GM12873 (cell line): ENCODE measurements at regions not wholly inside any gene's neighbourhood (a gene's known extent, or its start where the extent isn't known, plus 50 kb on each side); places are given as distances from the start of the nearest gene placed in this dataset.

Experiments used
- CTCF ChIP-seq: IDR thresholded peaks from 2 replicates; pipeline ENCODE4 v1.5.1; 2012; ENCODE audit warnings: low read depth, mild to moderate bottlenecking, moderate library complexity, low read length, control low read depth; ENCODE audit not compliant: insufficient read depth; ENCODE audit errors: missing control alignments

- no peak for TF ChIP-seq CTCF
Observed at GRCh38 chr21:36555199-36555800, 75.4 kb upstream of the CLDN14 start.

- no peak for TF ChIP-seq CTCF
Observed at GRCh38 chr21:36557316-36557715, 77.4 kb upstream of the CLDN14 start.

- TF ChIP-seq CTCF = no peak
Observed at GRCh38 chr21:36560933-36561575, 81.1 kb upstream of the CLDN14 start.

- no peak for TF ChIP-seq CTCF
Observed at GRCh38 chr21:36563341-36563926, 83.5 kb upstream of the CLDN14 start.

- TF ChIP-seq CTCF = no peak
Observed at GRCh38 chr21:36564647-36565046, 84.7 kb upstream of the CLDN14 start.

- TF ChIP-seq CTCF = no peak
Observed at GRCh38 chr21:36565540-36565939, 85.6 kb upstream of the CLDN14 start.

GRCh38 chr21:36566644-36567043 lies 86.7 kb upstream of the CLDN14 start:
- no peak for TF ChIP-seq CTCF
